Glutamatergic neuron (in vitro differentiated cells): ENCODE measurements at regions not wholly inside any gene's neighbourhood (a gene's known extent, or its start where the extent isn't known, plus 50 kb on each side); places are given as distances from the start of the nearest gene placed in this dataset.

Experiments
- DNase-seq: peaks from one replicate; pipeline ENCODE4 v3.0.0; 2022
- H3K27ac Mint-ChIP-seq: one replicate; pipeline ENCODE4 v1.8.0; 2020; ENCODE audit warnings: mild to moderate bottlenecking, mixed read lengths, inconsistent platforms; ENCODE audit not compliant: unreplicated experiment
- H3K27me3 Mint-ChIP-seq: one replicate; pipeline ENCODE4 v1.8.0; 2020; ENCODE audit warnings: mild to moderate bottlenecking, moderate library complexity, mixed read lengths, inconsistent platforms; ENCODE audit not compliant: unreplicated experiment
- H3K36me3 Mint-ChIP-seq: one replicate; pipeline ENCODE4 v1.8.0; 2020; ENCODE audit warnings: mild to moderate bottlenecking, mixed read lengths, inconsistent platforms; ENCODE audit not compliant: unreplicated experiment
- H3K4me1 Mint-ChIP-seq: one replicate; pipeline ENCODE4 v1.8.0; 2020; ENCODE audit warnings: mild to moderate bottlenecking, low read depth, mixed read lengths, inconsistent platforms; ENCODE audit not compliant: unreplicated experiment
- H3K4me3 Mint-ChIP-seq: one replicate; pipeline ENCODE4 v1.8.0; 2020; ENCODE audit warnings: mild to moderate bottlenecking, mixed read lengths, inconsistent platforms; ENCODE audit not compliant: unreplicated experiment
- H3K9me3 Mint-ChIP-seq: one replicate; pipeline ENCODE4 v1.8.0; 2020; ENCODE audit warnings: mild to moderate bottlenecking, moderate library complexity, mixed read lengths, inconsistent platforms; ENCODE audit not compliant: unreplicated experiment
- CTCF ChIP-seq: fragments of 200-600 bp; sonication (generic); IDR thresholded peaks from one replicate; pipeline ENCODE4 v1.5.0; 2021; ENCODE audit not compliant: partially characterized antibody, unreplicated experiment

- H3K36me3 Mint-ChIP-seq: no peaks in the 10 kb centered on the region
- H3K27ac Mint-ChIP-seq: no peak overlapping the region
- H3K27me3 Mint-ChIP-seq: no peaks in the 10 kb centered on the region
- TF ChIP-seq CTCF: no peak
- DNase-seq: no peak
- H3K4me3 Mint-ChIP-seq: no peak overlapping the region
- H3K9me3 Mint-ChIP-seq: no peaks in the 10 kb centered on the region
- peaks cover 7% of the 10 kb centered on the region for H3K4me1 Mint-ChIP-seq
Observed at GRCh38 chr15:46296002-46296401, 661.2 kb downstream of the SQOR start.

GRCh38 chr15:46296797-46297196, 662.0 kb downstream of the SQOR start:
- H3K9me3 Mint-ChIP-seq: no peaks in the 10 kb centered on the region
- H3K4me3 Mint-ChIP-seq: no peak overlapping the region
- H3K27ac Mint-ChIP-seq: peak overlapping the region; percentile 1

GRCh38 chr15:46297766-46298165, 662.9 kb downstream of the SQOR start:
- Mint-ChIP-seq H3K4me1 (peaks cover 4% of the 10 kb centered on the region), H3K27me3 (no peaks in the 10 kb centered on the region), H3K27ac (no peak overlapping the region), H3K9me3 (no peaks in the 10 kb centered on the region), H3K36me3 (no peaks in the 10 kb centered on the region), H3K4me3 (no peak overlapping the region)
- DNase-seq: no peak
- no peak for TF ChIP-seq CTCF

More at GRCh38 chr15:46296797-46297196, 662.0 kb downstream of the SQOR start:
- Mint-ChIP-seq H3K36me3 (no peaks in the 10 kb centered on the region), H3K4me1 (peaks cover 7% of the 10 kb centered on the region), H3K27me3 (no peaks in the 10 kb centered on the region)
- no peak for TF ChIP-seq CTCF
- DNase-seq: no peak

GRCh38 chr15:46300716-46301115, 665.9 kb downstream of the SQOR start:
- no peaks in the 10 kb centered on the region for H3K36me3 Mint-ChIP-seq

GRCh38 chr15:46301291-46301690, 666.5 kb downstream of the SQOR start:
- Mint-ChIP-seq H3K27me3 (no peaks in the 10 kb centered on the region), H3K4me3 (no peak overlapping the region), H3K36me3 (no peaks in the 10 kb centered on the region), H3K4me1 (peaks cover 4% of the 10 kb centered on the region), H3K27ac (no peak overlapping the region), H3K9me3 (no peaks in the 10 kb centered on the region)
- DNase-seq: no peak
- TF ChIP-seq CTCF: no peak

More at GRCh38 chr15:46300716-46301115, 665.9 kb downstream of the SQOR start:
- no peak overlapping the region for H3K4me3 Mint-ChIP-seq
- H3K27ac Mint-ChIP-seq: no peak overlapping the region
- H3K9me3 Mint-ChIP-seq: no peaks in the 10 kb centered on the region
- H3K4me1 Mint-ChIP-seq: peaks cover 4% of the 10 kb centered on the region
- DNase-seq: no peak
- no peak for TF ChIP-seq CTCF
- no peaks in the 10 kb centered on the region for H3K27me3 Mint-ChIP-seq
